ENCODE measurements at regions not wholly inside any gene's neighbourhood (a gene's known extent, or its start where the extent isn't known, plus 50 kb on each side); places are given as distances from the start of the nearest gene placed in this dataset.

- TF ChIP-seq CTCF (conservative IDR thresholded peaks at IDR 0.05; ENCODE audit: low read depth, low read length) (no peak), EZH2 (IDR thresholded peaks at IDR 0.05; ENCODE audit: borderline replicate concordance, low read depth, low read length, poor library complexity, severe bottlenecking) (no peak)
Measured at GRCh38 chr10:36187380-36188079, 545.4 kb upstream of the FZD8 start.

Data from A673 (cell line).